Fibroblast of lung (primary cell): ENCODE measurements at regions not wholly inside any gene's neighbourhood (a gene's known extent, or its start where the extent isn't known, plus 50 kb on each side); places are given as distances from the start of the nearest gene placed in this dataset.

Experiments used
- DNase-seq, 2 donors: peaks; one replicate each; pipeline versions ENCODE4 v3.0.0 to v3.0.0-alpha.2; 2010; ENCODE audit warnings: low read depth in 2 of 2
- H2AFZ ChIP-seq: 2 replicates; pipeline ENCODE4 v1.5.1; 2012; ENCODE audit warnings: low read length, control low read depth, inconsistent platforms
- H3K27ac ChIP-seq: 2 replicates; pipeline ENCODE4 v1.5.1; 2011; ENCODE audit warnings: low read length, control low read depth; ENCODE audit not compliant: insufficient read depth
- H3K27me3 ChIP-seq: 2 replicates; pipeline ENCODE4 v1.5.1; 2011; ENCODE audit warnings: mild to moderate bottlenecking, low read length; ENCODE audit not compliant: control insufficient read depth, insufficient read depth
- H3K36me3 ChIP-seq: 2 replicates; pipeline ENCODE4 v1.5.1; 2011; ENCODE audit warnings: low read length; ENCODE audit not compliant: control insufficient read depth, insufficient read depth
- H3K4me1 ChIP-seq: 2 replicates; pipeline ENCODE4 v1.5.1; 2011; ENCODE audit warnings: low read length; ENCODE audit not compliant: control insufficient read depth, insufficient read depth; ENCODE audit errors: extremely low read depth
- H3K4me2 ChIP-seq: 2 replicates; pipeline ENCODE4 v1.5.1; 2011; ENCODE audit warnings: low read length, control low read depth; ENCODE audit not compliant: insufficient read depth; ENCODE audit errors: extremely low read depth
- H3K4me3 ChIP-seq, 4 experiments: fragments of 200-600 bp in 1 of 4; sonication (generic) in 1 of 4; replicated peaks in 1 of 4; 2 replicates each; pipeline ENCODE4 v1.5.1; 2011 to 2016; ENCODE audit warnings: low read length in 4 of 4, low read depth in 3 of 4, mild to moderate bottlenecking in 3 of 4, control low read depth in 2 of 4, inconsistent platforms in 1 of 4, mixed read lengths in 1 of 4; ENCODE audit not compliant: insufficient read depth in 1 of 4; ENCODE audit errors: control extremely low read depth in 1 of 4
- H3K79me2 ChIP-seq: 2 replicates; pipeline ENCODE4 v1.5.1; 2012; ENCODE audit warnings: mild to moderate bottlenecking, low read length, inconsistent platforms; ENCODE audit not compliant: control insufficient read depth, insufficient read depth
- H3K9ac ChIP-seq: 2 replicates; pipeline ENCODE4 v1.5.1; 2011; ENCODE audit warnings: mild to moderate bottlenecking, low read length, control low read depth; ENCODE audit not compliant: insufficient read depth
- H3K9me3 ChIP-seq: 2 replicates; pipeline ENCODE4 v1.5.1; 2012; ENCODE audit warnings: low read depth, low read length; ENCODE audit not compliant: control insufficient read depth, insufficient read depth
- H4K20me1 ChIP-seq: 2 replicates; pipeline ENCODE4 v1.5.1; 2011; ENCODE audit warnings: low read length; ENCODE audit not compliant: control insufficient read depth, insufficient read depth; ENCODE audit errors: extremely low read depth
- EZH2 ChIP-seq: IDR thresholded peaks from 2 replicates; pipeline ENCODE4 v1.5.1; 2012; ENCODE audit warnings: low read length, control low read depth, mild to moderate bottlenecking; ENCODE audit errors: missing control alignments
- TF ChIP-seq, protein P1 (sequence below), 2 donors: IDR thresholded peaks in 1 of 2; conservative IDR thresholded peaks in 1 of 2; 1 replicate in 1 of 2; 2 replicates in 1 of 2; pipeline ENCODE4 v1.5.1; 2011 to 2012; ENCODE audit warnings: low read length in 2 of 2, control low read depth in 1 of 2, inconsistent platforms in 1 of 2, low read depth in 1 of 2, mild to moderate bottlenecking in 1 of 2

DNA sequence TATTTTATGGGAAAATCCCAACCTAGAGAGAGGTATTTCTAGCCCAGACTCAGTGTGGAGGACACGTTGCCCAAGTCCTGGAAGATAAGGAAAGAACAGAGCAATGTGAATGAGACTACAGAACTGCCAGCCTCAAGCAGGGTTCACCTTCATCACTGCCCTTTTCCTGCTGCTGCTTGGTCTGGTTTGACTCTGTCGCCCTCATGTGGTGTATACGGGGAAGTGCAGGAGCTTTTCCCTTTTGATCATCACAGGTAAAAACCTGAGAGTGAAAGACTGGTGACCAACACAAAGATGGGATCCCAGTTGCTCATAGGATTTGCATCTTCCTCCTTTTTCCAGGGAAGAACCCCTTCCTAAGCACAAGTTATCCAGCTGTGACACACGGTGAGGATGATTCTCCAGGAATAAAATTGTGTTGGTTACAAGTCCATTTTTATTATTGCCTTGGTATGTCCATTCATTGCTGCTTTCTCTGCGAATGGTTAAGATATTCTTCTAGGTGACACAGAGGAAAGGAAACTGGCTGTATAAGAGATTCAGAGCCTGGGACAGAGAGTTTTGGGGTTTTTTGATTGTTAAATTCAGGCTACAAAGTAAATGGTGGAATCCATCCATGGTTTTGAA is 89.5 kb upstream of the CD53 start:
- Histone ChIP-seq H3K79me2 (no peaks in the 10 kb centered on the region), H4K20me1 (no peaks in the 10 kb centered on the region), H3K9me3 (no peaks in the 10 kb centered on the region), H3K36me3 (no peaks in the 10 kb centered on the region), H3K27ac (no peak overlapping the region), H2AFZ (no peak overlapping the region), H3K27me3 (no peaks in the 10 kb centered on the region), H3K4me1 (no peaks in the 10 kb centered on the region), H3K4me3 (no peak overlapping the region), H3K4me2 (no peak overlapping the region), H3K9ac (no peak overlapping the region)
- DNase-seq: peak; percentile 26 to 58
- TF ChIP-seq, protein P1, sequence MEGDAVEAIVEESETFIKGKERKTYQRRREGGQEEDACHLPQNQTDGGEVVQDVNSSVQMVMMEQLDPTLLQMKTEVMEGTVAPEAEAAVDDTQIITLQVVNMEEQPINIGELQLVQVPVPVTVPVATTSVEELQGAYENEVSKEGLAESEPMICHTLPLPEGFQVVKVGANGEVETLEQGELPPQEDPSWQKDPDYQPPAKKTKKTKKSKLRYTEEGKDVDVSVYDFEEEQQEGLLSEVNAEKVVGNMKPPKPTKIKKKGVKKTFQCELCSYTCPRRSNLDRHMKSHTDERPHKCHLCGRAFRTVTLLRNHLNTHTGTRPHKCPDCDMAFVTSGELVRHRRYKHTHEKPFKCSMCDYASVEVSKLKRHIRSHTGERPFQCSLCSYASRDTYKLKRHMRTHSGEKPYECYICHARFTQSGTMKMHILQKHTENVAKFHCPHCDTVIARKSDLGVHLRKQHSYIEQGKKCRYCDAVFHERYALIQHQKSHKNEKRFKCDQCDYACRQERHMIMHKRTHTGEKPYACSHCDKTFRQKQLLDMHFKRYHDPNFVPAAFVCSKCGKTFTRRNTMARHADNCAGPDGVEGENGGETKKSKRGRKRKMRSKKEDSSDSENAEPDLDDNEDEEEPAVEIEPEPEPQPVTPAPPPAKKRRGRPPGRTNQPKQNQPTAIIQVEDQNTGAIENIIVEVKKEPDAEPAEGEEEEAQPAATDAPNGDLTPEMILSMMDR (conservative IDR thresholded peaks at IDR 0.05 in 1 of 2, IDR thresholded peaks at IDR 0.05 in 1 of 2; ENCODE audit: low read depth in 1 of 2, low read length in 2 of 2): peak; percentile 98 to 99
- TF ChIP-seq EZH2: no peak

- no peaks in the 10 kb centered on the region for H3K27me3 ChIP-seq
- TF ChIP-seq, protein P1 (conservative IDR thresholded peaks at IDR 0.05 in 1 of 2, IDR thresholded peaks at IDR 0.05 in 1 of 2; ENCODE audit: low read depth in 1 of 2, low read length in 2 of 2): no peak
- no peak for TF ChIP-seq EZH2
- no peaks in the 10 kb centered on the region for H3K9me3 ChIP-seq
- no peak for DNase-seq
- no peak overlapping the region for H3K4me2 ChIP-seq
- no peaks in the 10 kb centered on the region for H3K79me2 ChIP-seq
- no peak overlapping the region for H3K27ac ChIP-seq
- H3K9ac ChIP-seq: no peak overlapping the region
- H3K36me3 ChIP-seq: no peaks in the 10 kb centered on the region
- H3K4me1 ChIP-seq: no peaks in the 10 kb centered on the region
- H2AFZ ChIP-seq: no peak overlapping the region
- H4K20me1 ChIP-seq: no peaks in the 10 kb centered on the region
- H3K4me3 ChIP-seq: no peak overlapping the region
Measured at GRCh38 chr1:110781525-110781924, 91.4 kb upstream of the CD53 start.

- DNase-seq: peak; percentile 43 to 74
- no peak overlapping the region for H3K4me3 ChIP-seq
Measured at GRCh38 chr1:110780600-110781484, 92.1 kb upstream of the CD53 start.

More at GRCh38 chr1:110780600-110781484, 92.1 kb upstream of the CD53 start:
- H3K79me2 ChIP-seq: no peaks in the 10 kb centered on the region
- H3K9ac ChIP-seq: no peak overlapping the region
- H3K36me3 ChIP-seq: no peaks in the 10 kb centered on the region
- no peak for TF ChIP-seq EZH2
- TF ChIP-seq, protein P1 (conservative IDR thresholded peaks at IDR 0.05 in 1 of 2, IDR thresholded peaks at IDR 0.05 in 1 of 2; ENCODE audit: low read depth in 1 of 2, low read length in 2 of 2): peak; percentile 63 to 83
- H3K9me3 ChIP-seq: no peaks in the 10 kb centered on the region
- H3K4me2 ChIP-seq: no peak overlapping the region
- no peak overlapping the region for H2AFZ ChIP-seq
- no peaks in the 10 kb centered on the region for H4K20me1 ChIP-seq
- H3K4me1 ChIP-seq: no peaks in the 10 kb centered on the region
- H3K27me3 ChIP-seq: no peaks in the 10 kb centered on the region
- H3K27ac ChIP-seq: no peak overlapping the region
